ENCODE measurements at regions not wholly inside any gene's neighbourhood (a gene's known extent, or its start where the extent isn't known, plus 50 kb on each side); places are given as distances from the start of the nearest gene placed in this dataset.
"Not testable (repeated sequence)": the region's sequence is repeated elsewhere in the genome, so short reads cannot be mapped to it uniquely, and the experiment has no call there.

GRCh38 chr11:39327302-39327701 is 2132.2 kb downstream of the LRRC4C start:
- no peak for FAIRE-seq
- TF ChIP-seq CTCF (IDR thresholded peaks at IDR 0.05; ENCODE audit: insufficient read depth, missing control alignments) = no peak
- no peak for DNase-seq (ENCODE audit: insufficient read length, low spot score)

GRCh38 chr11:39311888-39312287 is 2147.6 kb downstream of the LRRC4C start:
- not testable (repeated sequence) for FAIRE-seq

GRCh38 chr11:39304586-39304985 is 2154.9 kb downstream of the LRRC4C start:
- FAIRE-seq (no peak), DNase-seq (ENCODE audit: insufficient read length, low spot score) (no peak)
- no peak for TF ChIP-seq CTCF (IDR thresholded peaks at IDR 0.05; ENCODE audit: insufficient read depth, missing control alignments)

More at GRCh38 chr11:39311888-39312287, 2147.6 kb downstream of the LRRC4C start:
- DNase-seq (ENCODE audit: insufficient read length, low spot score) = not testable (repeated sequence)

- TF ChIP-seq CTCF (IDR thresholded peaks at IDR 0.05; ENCODE audit: insufficient read depth, missing control alignments) = no peak
- no peak for FAIRE-seq
- no peak for DNase-seq (ENCODE audit: insufficient read length, low spot score)
These were observed 2164.8 kb downstream of the LRRC4C start for GRCh38 chr11:39294648-39295047.

GRCh38 chr11:39288011-39288410 is 2171.4 kb downstream of the LRRC4C start:
- no peak for TF ChIP-seq CTCF (IDR thresholded peaks at IDR 0.05; ENCODE audit: insufficient read depth, missing control alignments)
- FAIRE-seq (no peak), DNase-seq (ENCODE audit: insufficient read length, low spot score) (no peak)

GRCh38 chr11:39268176-39268690 is 2191.2 kb downstream of the LRRC4C start:
- no peak for FAIRE-seq

GRCh38 chr11:39255648-39256047 is 2203.8 kb downstream of the LRRC4C start:
- FAIRE-seq = no peak
- no peak for TF ChIP-seq CTCF (IDR thresholded peaks at IDR 0.05; ENCODE audit: insufficient read depth, missing control alignments)
- DNase-seq (ENCODE audit: insufficient read length, low spot score) = no peak

More at GRCh38 chr11:39268176-39268690, 2191.2 kb downstream of the LRRC4C start:
- no peak for DNase-seq (ENCODE audit: insufficient read length, low spot score)
- no peak for TF ChIP-seq CTCF (IDR thresholded peaks at IDR 0.05; ENCODE audit: insufficient read depth, missing control alignments)
